ENCODE measurements at regions not wholly inside any gene's neighbourhood (a gene's known extent, or its start where the extent isn't known, plus 50 kb on each side); places are given as distances from the start of the nearest gene placed in this dataset.

GRCh38 chr20:48454671-48455490 lies 372.9 kb downstream of the PREX1 start:
- peaks cover 0 to 7% of the 10 kb centered on the region in 2 experiments; a peak in 1 of 4 replicates for H3K27me3 ChIP-seq (replicated peaks in 1 of 2; ENCODE audit: control insufficient read depth in 2 of 2, insufficient read depth in 2 of 2, low read length in 1 of 2)
- no TSS peak for BruUV-seq (replicated peaks)
- no peaks in the 10 kb centered on the region for H3K9me3 ChIP-seq (replicated peaks; ENCODE audit: control insufficient read depth, insufficient read depth, low read length)
- ChIA-PET RAD21 (ENCODE audit: unreplicated experiment) (interaction anchor here (1.1 to 1.5 kb wide), 2 partner anchors 28 to 166 kb away, joined by 3 to 4 read pairs; no protein-coding TSS in a partner anchor), CTCF (no interaction called here), SMC1A (ENCODE audit: uncharacterized antibody, unreplicated experiment) (interaction anchor here (0.8 to 0.9 kb wide), 2 partner anchors 10 to 24 kb away, joined by 3 read pairs; no protein-coding TSS in a partner anchor), POLR2A (no interaction called here)
- FAIRE-seq (no peak), ATAC-seq (no peak), DNase-seq (ENCODE audit: low read depth, low spot score) (no peak)
- no peaks in the 10 kb centered on the region for H3K36me3 ChIP-seq (ENCODE audit: control insufficient read depth in 2 of 2, insufficient read depth in 2 of 2, low read length in 1 of 2)
- H3K4me2 ChIP-seq (ENCODE audit: control insufficient read depth, insufficient read depth) = no peak overlapping the region
- H3K79me2 ChIP-seq (ENCODE audit: control insufficient read depth, insufficient read depth, low read length) = no peaks in the 10 kb centered on the region
- no peak overlapping the region for H3K27ac ChIP-seq (ENCODE audit: control insufficient read depth, insufficient read depth)
- intact Hi-C loops (cut with micrococcal nuclease; ENCODE audit: unreplicated experiment) (no loop called here), in situ Hi-C loops (cut with MboI) (no loop called here)
- H3K9ac ChIP-seq (ENCODE audit: control insufficient read depth, insufficient read depth, low read length) = no peak overlapping the region
- no peak overlapping the region for H2AFZ ChIP-seq (ENCODE audit: control insufficient read depth, low read depth, low read length)
- peaks cover 16% of the 10 kb centered on the region for H3K4me1 ChIP-seq (ENCODE audit: control insufficient read depth, insufficient read depth, low read length)
- 22% methylated on average over 14 of the region's 14 CpGs for WGBS (ENCODE audit: insufficient coverage, insufficient replicate concordance, low lambda C conversion rate, missing lambda C conversion rate)
- H4K20me1 ChIP-seq (ENCODE audit: control insufficient read depth, insufficient read depth) = no peaks in the 10 kb centered on the region
- H3K4me3 ChIP-seq = no peak overlapping the region
- TF ChIP-seq RELB (IDR thresholded peaks at IDR 0.05; ENCODE audit: low read depth) (no peak), SIX5 (IDR thresholded peaks at IDR 0.05; ENCODE audit: low read depth, low read length, severe bottlenecking) (no peak), PRDM15 (CRISPR knock-in tag; IDR thresholded peaks at IDR 0.05) (no peak), BCL11A (IDR thresholded peaks at IDR 0.05; ENCODE audit: low read depth, low read length) (no peak), POLR2AphosphoS2 (IDR thresholded peaks at IDR 0.05; ENCODE audit: low read depth, low read length) (no peak), ZNF24 (IDR thresholded peaks at IDR 0.05) (no peak), RAD21 (IDR thresholded peaks at IDR 0.05; ENCODE audit: insufficient read depth, low read depth, low read length) (no peak), PML (IDR thresholded peaks at IDR 0.05; ENCODE audit: low read length) (no peak), ZNF217 (IDR thresholded peaks at IDR 0.05) (no peak), BCLAF1 (IDR thresholded peaks at IDR 0.05) (no peak), HDAC6 (IDR thresholded peaks at IDR 0.05; ENCODE audit: unreplicated experiment) (no peak), NFYB (IDR thresholded peaks at IDR 0.05; ENCODE audit: insufficient read depth, low read depth, low read length) (no peak), PBX3 (IDR thresholded peaks at IDR 0.05; ENCODE audit: insufficient replicate concordance, low read depth, low read length) (no peak), TCF7 (IDR thresholded peaks at IDR 0.05; ENCODE audit: borderline replicate concordance) (no peak)
